ENCODE measurements at regions not wholly inside any gene's neighbourhood (a gene's known extent, or its start where the extent isn't known, plus 50 kb on each side); places are given as distances from the start of the nearest gene placed in this dataset.

GRCh38 chr3:152549263-152549662, 280.5 kb downstream of the MBNL1 start:
- no peak overlapping the region for H2AFZ ChIP-seq
- H3K36me3 ChIP-seq (replicated peaks; ENCODE audit: insufficient read depth, low read depth), result no peaks in the 10 kb centered on the region
- H3K9me3 ChIP-seq (ENCODE audit: low read depth), result no peaks in the 10 kb centered on the region
- H3K27me3 ChIP-seq, result no peaks in the 10 kb centered on the region
- H3K4me3 ChIP-seq, result no peak overlapping the region
- H3K79me2 ChIP-seq, result no peaks in the 10 kb centered on the region
- H3K4me2 ChIP-seq, result no peak overlapping the region
- no peaks in the 10 kb centered on the region for H3K9me2 ChIP-seq (replicated peaks; ENCODE audit: insufficient read depth)
- DNase-seq (ENCODE audit: low spot score), result no peak
- TF ChIP-seq EZH2phosphoT487 (IDR thresholded peaks at IDR 0.05; ENCODE audit: low read depth, severe bottlenecking, unreplicated experiment) (no peak), EZH2 (IDR thresholded peaks at IDR 0.05; ENCODE audit: borderline replicate concordance) (no peak)
- TF ChIP-seq, protein P1, sequence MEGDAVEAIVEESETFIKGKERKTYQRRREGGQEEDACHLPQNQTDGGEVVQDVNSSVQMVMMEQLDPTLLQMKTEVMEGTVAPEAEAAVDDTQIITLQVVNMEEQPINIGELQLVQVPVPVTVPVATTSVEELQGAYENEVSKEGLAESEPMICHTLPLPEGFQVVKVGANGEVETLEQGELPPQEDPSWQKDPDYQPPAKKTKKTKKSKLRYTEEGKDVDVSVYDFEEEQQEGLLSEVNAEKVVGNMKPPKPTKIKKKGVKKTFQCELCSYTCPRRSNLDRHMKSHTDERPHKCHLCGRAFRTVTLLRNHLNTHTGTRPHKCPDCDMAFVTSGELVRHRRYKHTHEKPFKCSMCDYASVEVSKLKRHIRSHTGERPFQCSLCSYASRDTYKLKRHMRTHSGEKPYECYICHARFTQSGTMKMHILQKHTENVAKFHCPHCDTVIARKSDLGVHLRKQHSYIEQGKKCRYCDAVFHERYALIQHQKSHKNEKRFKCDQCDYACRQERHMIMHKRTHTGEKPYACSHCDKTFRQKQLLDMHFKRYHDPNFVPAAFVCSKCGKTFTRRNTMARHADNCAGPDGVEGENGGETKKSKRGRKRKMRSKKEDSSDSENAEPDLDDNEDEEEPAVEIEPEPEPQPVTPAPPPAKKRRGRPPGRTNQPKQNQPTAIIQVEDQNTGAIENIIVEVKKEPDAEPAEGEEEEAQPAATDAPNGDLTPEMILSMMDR (IDR thresholded peaks at IDR 0.05; ENCODE audit: poor library complexity), result no peak
- no peaks in the 10 kb centered on the region for H3K4me1 ChIP-seq (ENCODE audit: insufficient read depth)
- no peaks in the 10 kb centered on the region for H4K20me1 ChIP-seq (ENCODE audit: insufficient read depth, poor library complexity, severe bottlenecking)
- H3K27ac ChIP-seq, result no peak overlapping the region

- WGBS (ENCODE audit: low lambda C conversion rate, missing lambda C conversion rate), result 96% methylated on average over 1 of the region's 1 CpG
- H3K27ac ChIP-seq, result no peak overlapping the region
Observed at GRCh38 chr3:152550284-152550683, 281.6 kb downstream of the MBNL1 start.

DNA sequence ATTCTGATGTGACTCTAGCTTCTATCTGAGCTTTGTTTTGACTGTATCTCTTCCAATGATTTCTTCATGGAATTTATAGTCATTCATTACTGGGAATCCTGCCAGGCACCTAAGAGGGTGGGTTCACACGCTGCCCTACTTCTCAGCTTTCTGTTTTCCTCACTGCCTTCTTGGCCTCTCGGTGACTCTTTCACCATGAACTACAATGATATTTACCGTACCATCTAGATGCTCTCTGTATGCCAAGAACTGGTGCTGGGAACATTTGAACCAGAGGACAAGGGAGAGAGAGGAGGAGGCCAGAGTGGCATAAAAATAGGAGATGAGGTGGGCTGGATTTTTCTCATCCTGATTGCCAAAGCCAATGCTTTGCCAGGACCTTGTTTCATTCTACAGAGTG, 280.0 kb upstream of the P2RY1 start:
- TF ChIP-seq, protein P1 (IDR thresholded peaks at IDR 0.05; ENCODE audit: poor library complexity), result no peak
- TF ChIP-seq EZH2phosphoT487 (IDR thresholded peaks at IDR 0.05; ENCODE audit: low read depth, severe bottlenecking, unreplicated experiment) (no peak), EZH2 (IDR thresholded peaks at IDR 0.05; ENCODE audit: borderline replicate concordance) (no peak)
- Histone ChIP-seq H3K9me3 (ENCODE audit: low read depth) (no peaks in the 10 kb centered on the region), H3K4me2 (no peak overlapping the region), H2AFZ (no peak overlapping the region), H3K4me3 (no peak overlapping the region), H3K79me2 (no peaks in the 10 kb centered on the region), H3K27ac (no peak overlapping the region), H3K9me2 (replicated peaks; ENCODE audit: insufficient read depth) (no peaks in the 10 kb centered on the region), H3K36me3 (replicated peaks; ENCODE audit: insufficient read depth, low read depth) (no peaks in the 10 kb centered on the region), H4K20me1 (ENCODE audit: insufficient read depth, poor library complexity, severe bottlenecking) (no peaks in the 10 kb centered on the region), H3K27me3 (no peaks in the 10 kb centered on the region), H3K4me1 (ENCODE audit: insufficient read depth) (peaks cover 10% of the 10 kb centered on the region)
- DNase-seq (ENCODE audit: low spot score), result no peak
- WGBS (ENCODE audit: low lambda C conversion rate, missing lambda C conversion rate), result 78% methylated on average over 3 of the region's 3 CpGs

More at GRCh38 chr3:152550284-152550683, 281.6 kb downstream of the MBNL1 start:
- H2AFZ ChIP-seq, result no peak overlapping the region
- TF ChIP-seq EZH2phosphoT487 (IDR thresholded peaks at IDR 0.05; ENCODE audit: low read depth, severe bottlenecking, unreplicated experiment) (no peak), EZH2 (IDR thresholded peaks at IDR 0.05; ENCODE audit: borderline replicate concordance) (no peak)
- TF ChIP-seq, protein P1 (IDR thresholded peaks at IDR 0.05; ENCODE audit: poor library complexity), result no peak
- H3K9me2 ChIP-seq (replicated peaks; ENCODE audit: insufficient read depth), result no peaks in the 10 kb centered on the region
- no peaks in the 10 kb centered on the region for H3K27me3 ChIP-seq
- H3K36me3 ChIP-seq (replicated peaks; ENCODE audit: insufficient read depth, low read depth), result no peaks in the 10 kb centered on the region
- no peaks in the 10 kb centered on the region for H3K9me3 ChIP-seq (ENCODE audit: low read depth)
- H3K4me3 ChIP-seq, result no peak overlapping the region
- no peaks in the 10 kb centered on the region for H4K20me1 ChIP-seq (ENCODE audit: insufficient read depth, poor library complexity, severe bottlenecking)
- H3K4me2 ChIP-seq, result no peak overlapping the region
- DNase-seq (ENCODE audit: low spot score), result no peak
- H3K4me1 ChIP-seq (ENCODE audit: insufficient read depth), result no peaks in the 10 kb centered on the region
- H3K79me2 ChIP-seq, result no peaks in the 10 kb centered on the region

Measured in hepatocyte (in vitro differentiated cells).